GM19351 (cell line): ENCODE measurements at regions not wholly inside any gene's neighbourhood (a gene's known extent, or its start where the extent isn't known, plus 50 kb on each side); places are given as distances from the start of the nearest gene placed in this dataset.

Experiments
- ATAC-seq: cut with Tn5 transposase; IDR thresholded peaks from one replicate; pipeline ENCODE4 v1.9.1; 2021; ENCODE audit warnings: mild to moderate bottlenecking, moderate library complexity; ENCODE audit not compliant: unreplicated experiment

GRCh38 chr12:38983117-38983571 is 77.8 kb upstream of the CPNE8 start:
- ATAC-seq, result no peak

GRCh38 chr12:38977132-38977531 is 71.7 kb upstream of the CPNE8 start:
- no peak for ATAC-seq

GRCh38 chr12:38969706-38970105 is 64.3 kb upstream of the CPNE8 start:
- no peak for ATAC-seq

- ATAC-seq, result no peak
Measured at GRCh38 chr12:38961683-38962082, 56.3 kb upstream of the CPNE8 start.

- no peak for ATAC-seq
Measured at GRCh38 chr12:38961012-38961411, 55.6 kb upstream of the CPNE8 start.

- no peak for ATAC-seq
Measured at GRCh38 chr12:38956337-38956736, 50.9 kb upstream of the CPNE8 start.
